Fibroblast of mammary gland (primary cell): ENCODE measurements at regions not wholly inside any gene's neighbourhood (a gene's known extent, or its start where the extent isn't known, plus 50 kb on each side); places are given as distances from the start of the nearest gene placed in this dataset.
"Not testable (repeated sequence)": the region's sequence is repeated elsewhere in the genome, so short reads cannot be mapped to it uniquely, and the experiment has no call there.

ENCODE experiments used
- DNase-seq: peaks from one replicate; pipeline ENCODE4 v3.0.0-alpha.2; 2010; ENCODE audit warnings: low read depth
- H3K4me3 ChIP-seq: 2 replicates; pipeline ENCODE4 v1.5.1; 2011; ENCODE audit warnings: low read depth, mild to moderate bottlenecking, low read length, moderate library complexity; ENCODE audit not compliant: control insufficient read depth
- CTCF ChIP-seq: conservative IDR thresholded peaks from 2 replicates; pipeline ENCODE4 v1.5.1; 2011; ENCODE audit warnings: low read depth, low read length, inconsistent platforms; ENCODE audit not compliant: control insufficient read depth, insufficient read depth

DNA sequence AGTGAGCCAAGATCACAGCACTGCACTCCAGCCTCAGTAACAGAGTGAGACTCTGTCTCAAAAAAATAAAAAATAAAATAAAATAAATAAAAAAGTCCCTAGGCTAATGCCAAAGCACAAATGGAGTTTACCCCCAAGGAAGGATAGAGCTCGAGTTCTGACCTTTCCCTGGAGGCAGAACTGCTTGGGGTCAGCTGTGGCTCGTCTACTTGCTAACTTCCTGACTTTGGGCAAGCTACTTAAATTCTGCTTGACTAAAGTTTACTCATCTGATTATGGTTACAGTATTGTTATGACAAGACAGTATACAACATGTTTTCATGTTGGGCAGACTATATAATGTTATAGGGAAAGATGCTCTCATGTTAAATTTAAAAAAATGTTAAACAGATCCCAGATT lies 359.2 kb downstream of the DNAH5 start:
- H3K4me3 ChIP-seq = no peak overlapping the region
- no peak for TF ChIP-seq CTCF
- no peak for DNase-seq

- TF ChIP-seq CTCF = no peak
- no peak overlapping the region for H3K4me3 ChIP-seq
- no peak for DNase-seq
Observed at GRCh38 chr5:13581914-13582313, 362.6 kb downstream of the DNAH5 start.

- TF ChIP-seq CTCF = no peak
- H3K4me3 ChIP-seq = no peak overlapping the region
Observed at GRCh38 chr5:13581132-13581531, 363.4 kb downstream of the DNAH5 start.

GRCh38 chr5:13580058-13580457 lies 364.4 kb downstream of the DNAH5 start:
- no peak for TF ChIP-seq CTCF
- no peak overlapping the region for H3K4me3 ChIP-seq
- DNase-seq = no peak

More at GRCh38 chr5:13581132-13581531, 363.4 kb downstream of the DNAH5 start:
- DNase-seq = no peak

GRCh38 chr5:13579091-13579490 lies 365.4 kb downstream of the DNAH5 start:
- not testable (repeated sequence) for H3K4me3 ChIP-seq, DNase-seq

DNA sequence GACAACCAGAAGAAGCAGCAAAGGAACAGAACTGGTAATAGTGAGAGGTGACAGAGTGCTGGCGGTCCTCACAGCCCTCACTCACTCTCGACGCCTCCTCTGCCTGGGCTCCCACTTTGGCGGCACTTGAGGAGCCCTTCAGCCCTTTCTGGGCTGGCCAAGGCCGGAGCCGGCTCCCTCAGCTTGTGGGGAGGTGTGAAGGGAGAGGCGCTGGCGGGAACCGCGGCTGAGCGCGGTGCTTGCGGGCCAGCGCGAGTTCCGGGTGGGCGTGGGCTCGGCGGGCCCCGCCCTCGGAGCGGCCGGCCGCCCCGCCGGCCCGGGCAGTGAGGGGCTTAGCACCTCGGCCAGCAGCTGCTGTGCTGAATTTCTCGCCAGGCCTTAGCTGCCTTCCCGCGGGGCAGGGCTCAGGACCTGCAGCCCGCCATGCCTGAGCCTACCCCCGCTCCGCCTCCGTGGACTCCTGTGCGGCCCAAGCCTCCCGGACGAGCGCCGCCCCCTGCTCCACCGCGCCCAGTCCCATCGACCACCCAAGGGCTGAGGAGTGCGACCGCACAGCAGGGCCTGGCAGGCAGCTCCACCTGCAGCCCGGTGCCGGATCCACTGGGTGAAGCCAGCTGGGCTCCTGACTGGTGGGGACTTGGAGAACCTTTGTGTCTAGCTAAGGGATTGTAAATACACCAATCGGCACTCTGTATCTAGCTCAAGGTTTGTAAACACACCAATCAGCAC lies 366.0 kb downstream of the DNAH5 start:
- not testable (repeated sequence) for DNase-seq

GRCh38 chr5:13574574-13574973 lies 369.9 kb downstream of the DNAH5 start:
- DNase-seq = no peak
- TF ChIP-seq CTCF = no peak
- no peak overlapping the region for H3K4me3 ChIP-seq

More for the DNA sequence above, 366.0 kb downstream of the DNAH5 start:
- H3K4me3 ChIP-seq = not testable (repeated sequence)

GRCh38 chr5:13572163-13572562 lies 372.3 kb downstream of the DNAH5 start:
- no peak overlapping the region for H3K4me3 ChIP-seq
- DNase-seq = no peak
- TF ChIP-seq CTCF = no peak
